ENCODE measurements at regions not wholly inside any gene's neighbourhood (a gene's known extent, or its start where the extent isn't known, plus 50 kb on each side); places are given as distances from the start of the nearest gene placed in this dataset.

DNA sequence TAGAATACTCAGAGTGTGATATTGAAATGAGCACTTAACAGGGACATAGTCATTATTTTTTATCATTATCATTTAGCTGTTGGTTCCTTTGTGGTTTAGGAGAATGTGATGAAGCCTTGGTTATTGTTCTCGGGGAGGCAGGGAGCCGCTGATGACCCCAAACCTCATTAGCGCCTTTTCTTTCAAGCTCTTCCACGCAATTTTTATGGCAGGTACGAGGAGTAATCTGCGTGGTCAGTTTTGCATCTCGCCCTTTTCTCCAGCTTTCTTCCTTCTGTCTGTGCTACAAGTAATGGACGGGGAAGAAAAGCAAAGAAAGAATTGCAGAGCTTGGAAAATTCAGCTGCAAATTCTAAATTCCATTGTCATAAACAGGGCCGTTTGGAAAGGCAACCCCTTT, 338.4 kb downstream of the GLRX3 start:
- Histone ChIP-seq H3F3A (replicated peaks; ENCODE audit: low read depth) (no peaks in the 10 kb centered on the region), H3K9me2 (ENCODE audit: insufficient read depth) (no peaks in the 10 kb centered on the region), H3K4me3 (no peak overlapping the region), H3K4me1 (ENCODE audit: insufficient read depth) (no peaks in the 10 kb centered on the region), H3K27me3 (ENCODE audit: insufficient read depth) (no peaks in the 10 kb centered on the region), H3K4me2 (no peak overlapping the region), H3K36me3 (ENCODE audit: insufficient read depth) (no peaks in the 10 kb centered on the region; the same call in 1 of the 2 replicates), H3K27ac (ENCODE audit: low read depth) (no peak overlapping the region), H3K79me2 (replicated peaks; ENCODE audit: insufficient read depth) (no peaks in the 10 kb centered on the region), H2AFZ (no peak overlapping the region), H4K20me1 (replicated peaks; ENCODE audit: insufficient read depth) (no peaks in the 10 kb centered on the region)
- no peak for DNase-seq (ENCODE audit: low spot score)
- Mint-ChIP-seq H3K9me3 (peaks cover 100% of the 10 kb centered on the region), H3K27ac (no peak overlapping the region), H3K27me3 (ENCODE audit: insufficient read depth, low read depth, poor library complexity) (peaks cover 2% of the 10 kb centered on the region), H3K36me3 (ENCODE audit: low read depth) (peaks cover 57% of the 10 kb centered on the region), H3K4me3 (no peak overlapping the region), H3K4me1 (no peaks in the 10 kb centered on the region)
- no peak for TF ChIP-seq ZNF331 (CRISPR knock-in tag; IDR thresholded peaks at IDR 0.05; ENCODE audit: low read depth)
- no peak for TF ChIP-seq POLR2AphosphoS5 (IDR thresholded peaks at IDR 0.05; ENCODE audit: low read depth)
- TF ChIP-seq ZNF114 (CRISPR knock-in tag; IDR thresholded peaks at IDR 0.05): no peak
- no peak for ATAC-seq

GRCh38 chr10:130477360-130477759, 341.2 kb downstream of the GLRX3 start:
- Mint-ChIP-seq H3K4me1 (no peaks in the 10 kb centered on the region), H3K4me3 (no peak overlapping the region), H3K27ac (no peak overlapping the region), H3K27me3 (ENCODE audit: insufficient read depth, low read depth, poor library complexity) (peaks cover 2% of the 10 kb centered on the region), H3K9me3 (peaks cover 100% of the 10 kb centered on the region), H3K36me3 (ENCODE audit: low read depth) (peaks cover 53% of the 10 kb centered on the region)
- Histone ChIP-seq H3K9me2 (ENCODE audit: insufficient read depth) (no peaks in the 10 kb centered on the region), H3K4me2 (no peak overlapping the region), H3K79me2 (replicated peaks; ENCODE audit: insufficient read depth) (no peaks in the 10 kb centered on the region), H3K27me3 (ENCODE audit: insufficient read depth) (no peaks in the 10 kb centered on the region), H3K4me3 (no peak overlapping the region), H2AFZ (no peak overlapping the region), H4K20me1 (replicated peaks; ENCODE audit: insufficient read depth) (no peaks in the 10 kb centered on the region), H3K36me3 (ENCODE audit: insufficient read depth) (no peaks in the 10 kb centered on the region; the same call in 1 of the 2 replicates), H3F3A (replicated peaks; ENCODE audit: low read depth) (no peaks in the 10 kb centered on the region), H3K4me1 (ENCODE audit: insufficient read depth) (no peaks in the 10 kb centered on the region), H3K27ac (ENCODE audit: low read depth) (no peak overlapping the region)
- no peak for ATAC-seq
- DNase-seq (ENCODE audit: low spot score): no peak
- TF ChIP-seq JUNB (IDR thresholded peaks at IDR 0.05; ENCODE audit: unreplicated experiment): no peak
- TF ChIP-seq NANOG (IDR thresholded peaks at IDR 0.05; ENCODE audit: borderline replicate concordance): no peak
- TF ChIP-seq, protein P1, sequence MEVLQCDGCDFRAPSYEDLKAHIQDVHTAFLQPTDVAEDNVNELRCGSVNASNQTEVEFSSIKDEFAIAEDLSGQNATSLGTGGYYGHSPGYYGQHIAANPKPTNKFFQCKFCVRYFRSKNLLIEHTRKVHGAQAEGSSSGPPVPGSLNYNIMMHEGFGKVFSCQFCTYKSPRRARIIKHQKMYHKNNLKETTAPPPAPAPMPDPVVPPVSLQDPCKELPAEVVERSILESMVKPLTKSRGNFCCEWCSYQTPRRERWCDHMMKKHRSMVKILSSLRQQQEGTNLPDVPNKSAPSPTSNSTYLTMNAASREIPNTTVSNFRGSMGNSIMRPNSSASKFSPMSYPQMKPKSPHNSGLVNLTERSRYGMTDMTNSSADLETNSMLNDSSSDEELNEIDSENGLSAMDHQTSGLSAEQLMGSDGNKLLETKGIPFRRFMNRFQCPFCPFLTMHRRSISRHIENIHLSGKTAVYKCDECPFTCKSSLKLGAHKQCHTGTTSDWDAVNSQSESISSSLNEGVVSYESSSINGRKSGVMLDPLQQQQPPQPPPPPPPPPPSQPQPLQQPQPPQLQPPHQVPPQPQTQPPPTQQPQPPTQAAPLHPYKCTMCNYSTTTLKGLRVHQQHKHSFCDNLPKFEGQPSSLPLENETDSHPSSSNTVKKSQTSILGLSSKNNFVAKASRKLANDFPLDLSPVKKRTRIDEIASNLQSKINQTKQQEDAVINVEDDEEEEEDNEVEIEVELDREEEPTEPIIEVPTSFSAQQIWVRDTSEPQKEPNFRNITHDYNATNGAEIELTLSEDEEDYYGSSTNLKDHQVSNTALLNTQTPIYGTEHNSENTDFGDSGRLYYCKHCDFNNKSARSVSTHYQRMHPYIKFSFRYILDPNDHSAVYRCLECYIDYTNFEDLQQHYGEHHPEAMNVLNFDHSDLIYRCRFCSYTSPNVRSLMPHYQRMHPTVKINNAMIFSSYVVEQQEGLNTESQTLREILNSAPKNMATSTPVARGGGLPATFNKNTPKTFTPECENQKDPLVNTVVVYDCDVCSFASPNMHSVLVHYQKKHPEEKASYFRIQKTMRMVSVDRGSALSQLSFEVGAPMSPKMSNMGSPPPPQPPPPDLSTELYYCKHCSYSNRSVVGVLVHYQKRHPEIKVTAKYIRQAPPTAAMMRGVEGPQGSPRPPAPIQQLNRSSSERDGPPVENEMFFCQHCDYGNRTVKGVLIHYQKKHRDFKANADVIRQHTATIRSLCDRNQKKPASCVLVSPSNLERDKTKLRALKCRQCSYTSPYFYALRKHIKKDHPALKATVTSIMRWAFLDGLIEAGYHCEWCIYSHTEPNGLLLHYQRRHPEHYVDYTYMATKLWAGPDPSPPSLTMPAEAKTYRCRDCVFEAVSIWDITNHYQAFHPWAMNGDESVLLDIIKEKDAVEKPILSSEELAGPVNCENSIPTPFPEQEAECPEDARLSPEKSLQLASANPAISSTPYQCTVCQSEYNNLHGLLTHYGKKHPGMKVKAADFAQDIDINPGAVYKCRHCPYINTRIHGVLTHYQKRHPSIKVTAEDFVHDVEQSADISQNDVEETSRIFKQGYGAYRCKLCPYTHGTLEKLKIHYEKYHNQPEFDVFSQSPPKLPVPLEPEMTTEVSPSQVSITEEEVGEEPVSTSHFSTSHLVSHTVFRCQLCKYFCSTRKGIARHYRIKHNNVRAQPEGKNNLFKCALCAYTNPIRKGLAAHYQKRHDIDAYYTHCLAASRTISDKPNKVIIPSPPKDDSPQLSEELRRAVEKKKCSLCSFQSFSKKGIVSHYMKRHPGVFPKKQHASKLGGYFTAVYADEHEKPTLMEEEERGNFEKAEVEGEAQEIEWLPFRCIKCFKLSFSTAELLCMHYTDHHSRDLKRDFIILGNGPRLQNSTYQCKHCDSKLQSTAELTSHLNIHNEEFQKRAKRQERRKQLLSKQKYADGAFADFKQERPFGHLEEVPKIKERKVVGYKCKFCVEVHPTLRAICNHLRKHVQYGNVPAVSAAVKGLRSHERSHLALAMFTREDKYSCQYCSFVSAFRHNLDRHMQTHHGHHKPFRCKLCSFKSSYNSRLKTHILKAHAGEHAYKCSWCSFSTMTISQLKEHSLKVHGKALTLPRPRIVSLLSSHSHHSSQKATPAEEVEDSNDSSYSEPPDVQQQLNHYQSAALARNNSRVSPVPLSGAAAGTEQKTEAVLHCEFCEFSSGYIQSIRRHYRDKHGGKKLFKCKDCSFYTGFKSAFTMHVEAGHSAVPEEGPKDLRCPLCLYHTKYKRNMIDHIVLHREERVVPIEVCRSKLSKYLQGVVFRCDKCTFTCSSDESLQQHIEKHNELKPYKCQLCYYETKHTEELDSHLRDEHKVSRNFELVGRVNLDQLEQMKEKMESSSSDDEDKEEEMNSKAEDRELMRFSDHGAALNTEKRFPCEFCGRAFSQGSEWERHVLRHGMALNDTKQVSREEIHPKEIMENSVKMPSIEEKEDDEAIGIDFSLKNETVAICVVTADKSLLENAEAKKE (CRISPR knock-in tag; IDR thresholded peaks at IDR 0.05): no peak
- TF ChIP-seq, protein P2, sequence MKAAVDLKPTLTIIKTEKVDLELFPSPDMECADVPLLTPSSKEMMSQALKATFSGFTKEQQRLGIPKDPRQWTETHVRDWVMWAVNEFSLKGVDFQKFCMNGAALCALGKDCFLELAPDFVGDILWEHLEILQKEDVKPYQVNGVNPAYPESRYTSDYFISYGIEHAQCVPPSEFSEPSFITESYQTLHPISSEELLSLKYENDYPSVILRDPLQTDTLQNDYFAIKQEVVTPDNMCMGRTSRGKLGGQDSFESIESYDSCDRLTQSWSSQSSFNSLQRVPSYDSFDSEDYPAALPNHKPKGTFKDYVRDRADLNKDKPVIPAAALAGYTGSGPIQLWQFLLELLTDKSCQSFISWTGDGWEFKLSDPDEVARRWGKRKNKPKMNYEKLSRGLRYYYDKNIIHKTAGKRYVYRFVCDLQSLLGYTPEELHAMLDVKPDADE (IDR thresholded peaks at IDR 0.05): no peak
- no peak for TF ChIP-seq STAT1 (IDR thresholded peaks at IDR 0.05; ENCODE audit: unreplicated experiment)

Data from GM23338 (cell line).